T-helper 17 cell (primary cell): ENCODE measurements at regions not wholly inside any gene's neighbourhood (a gene's known extent, or its start where the extent isn't known, plus 50 kb on each side); places are given as distances from the start of the nearest gene placed in this dataset.
"Not testable (repeated sequence)": the region's sequence is repeated elsewhere in the genome, so short reads cannot be mapped to it uniquely, and the experiment has no call there.

Experiments
- ATAC-seq: fragments of 150-1000 bp; cut with Tn5 transposase; 2 replicates; pipeline ENCODE4 v1.10.0; 2021; ENCODE audit warnings: mild to moderate bottlenecking, moderate library complexity
- DNase-seq, 3 donors: peaks; one replicate each; pipeline versions ENCODE4 v3.0.0 to v3.0.0-alpha.2; 2020 to 2021
- H3K9me3 ChIP-seq: one replicate; pipeline ENCODE4 v1.7.0; 2013; ENCODE audit warnings: low read length, mild to moderate bottlenecking; ENCODE audit not compliant: control insufficient read depth, poor library complexity, severe bottlenecking
- H3K27ac Mint-ChIP-seq: one replicate; pipeline ENCODE4 v1.8.0; 2022; ENCODE audit warnings: mild to moderate bottlenecking, moderate library complexity, mixed read lengths
- H3K27me3 Mint-ChIP-seq: one replicate; pipeline ENCODE4 v1.8.0; 2022; ENCODE audit warnings: mixed read lengths
- H3K36me3 Mint-ChIP-seq: one replicate; pipeline ENCODE4 v1.8.0; 2022; ENCODE audit warnings: low read depth, mixed read lengths
- H3K4me1 Mint-ChIP-seq: one replicate; pipeline ENCODE4 v1.8.0; 2022; ENCODE audit warnings: mild to moderate bottlenecking, mixed read lengths
- H3K4me3 Mint-ChIP-seq: one replicate; pipeline ENCODE4 v1.8.0; 2022; ENCODE audit warnings: mild to moderate bottlenecking, moderate library complexity, mixed read lengths

- Mint-ChIP-seq H3K27me3 (peaks cover 79% of the 10 kb centered on the region), H3K4me3 (no peak overlapping the region), H3K27ac (no peak overlapping the region), H3K4me1 (no peaks in the 10 kb centered on the region), H3K36me3 (peaks cover 3% of the 10 kb centered on the region)
- DNase-seq, result no peak
- no peak for ATAC-seq
- H3K9me3 ChIP-seq, result no peaks in the 10 kb centered on the region
Measured at GRCh38 chr2:238771218-238771617, 76.7 kb upstream of the TWIST2 start.

GRCh38 chr2:238771639-238772038 lies 76.2 kb upstream of the TWIST2 start:
- no peaks in the 10 kb centered on the region for H3K9me3 ChIP-seq
- H3K4me3 Mint-ChIP-seq, result no peak overlapping the region
- H3K27ac Mint-ChIP-seq, result no peak overlapping the region
- H3K4me1 Mint-ChIP-seq, result no peaks in the 10 kb centered on the region
- H3K36me3 Mint-ChIP-seq, result peaks cover 3% of the 10 kb centered on the region
- ATAC-seq (no peak), DNase-seq (no peak)
- peaks cover 75% of the 10 kb centered on the region for H3K27me3 Mint-ChIP-seq

DNA sequence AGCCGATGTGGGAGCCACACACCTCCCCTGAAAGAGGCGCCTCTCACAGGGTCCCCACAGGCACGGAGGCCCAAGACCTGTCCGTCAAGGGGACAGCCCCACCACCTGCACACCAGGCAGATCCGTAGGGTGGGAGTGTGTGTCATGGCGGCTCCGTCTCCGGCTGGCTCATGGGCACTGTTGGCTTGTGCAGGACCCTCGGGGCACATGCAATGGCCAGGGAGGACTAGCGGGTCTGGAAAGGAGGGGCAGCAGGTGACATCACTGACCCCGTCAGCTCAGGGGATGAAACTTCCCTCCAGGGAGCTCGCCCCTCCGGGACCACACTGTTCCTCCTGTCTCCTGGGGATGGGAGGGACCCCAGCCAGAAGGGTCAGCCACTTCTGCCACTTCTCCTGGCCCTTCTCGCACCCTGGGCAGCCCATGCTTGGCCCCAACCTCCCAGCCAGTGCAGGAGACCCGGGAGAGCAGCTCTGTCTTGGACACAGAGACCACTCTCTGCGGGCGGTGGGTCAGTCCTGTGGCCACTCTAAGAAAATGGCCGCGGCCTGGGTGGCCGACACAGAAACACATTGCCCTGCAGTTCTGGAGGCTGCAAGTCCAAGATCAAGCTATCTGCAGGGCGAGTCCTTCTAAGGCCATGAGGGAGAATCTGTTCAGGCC lies 75.1 kb upstream of the TWIST2 start:
- DNase-seq (no peak), ATAC-seq (no peak)
- H3K9me3 ChIP-seq, result no peaks in the 10 kb centered on the region
- peaks cover 3% of the 10 kb centered on the region for H3K36me3 Mint-ChIP-seq
- no peaks in the 10 kb centered on the region for H3K4me1 Mint-ChIP-seq
- H3K4me3 Mint-ChIP-seq, result no peak overlapping the region
- no peak overlapping the region for H3K27ac Mint-ChIP-seq
- peaks cover 66% of the 10 kb centered on the region for H3K27me3 Mint-ChIP-seq

DNA sequence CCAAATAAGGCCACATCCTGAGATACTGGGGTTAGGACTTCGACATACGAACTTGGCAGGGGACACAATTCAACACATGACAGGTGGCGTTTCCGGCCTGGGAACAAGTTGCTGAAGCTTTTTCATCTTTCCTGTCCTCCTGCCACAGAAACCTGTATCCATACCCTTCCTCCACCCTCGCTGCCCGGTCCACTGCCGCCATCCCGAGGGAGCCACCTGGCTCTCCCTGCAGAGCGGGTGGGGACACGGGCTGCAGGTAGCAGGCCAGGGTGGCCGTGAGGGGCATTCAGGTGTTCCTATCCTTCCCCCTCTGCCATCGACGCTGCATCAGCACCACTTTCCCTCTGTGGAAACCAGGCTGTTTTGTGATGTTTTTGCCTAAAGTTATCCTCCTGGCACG lies 74.4 kb upstream of the TWIST2 start:
- H3K27me3 Mint-ChIP-seq, result peaks cover 66% of the 10 kb centered on the region
- ATAC-seq (no peak), DNase-seq (no peak)
- no peak overlapping the region for H3K27ac Mint-ChIP-seq
- H3K4me1 Mint-ChIP-seq, result peaks cover 3% of the 10 kb centered on the region
- H3K9me3 ChIP-seq, result no peaks in the 10 kb centered on the region
- no peak overlapping the region for H3K4me3 Mint-ChIP-seq
- peaks cover 3% of the 10 kb centered on the region for H3K36me3 Mint-ChIP-seq

DNA sequence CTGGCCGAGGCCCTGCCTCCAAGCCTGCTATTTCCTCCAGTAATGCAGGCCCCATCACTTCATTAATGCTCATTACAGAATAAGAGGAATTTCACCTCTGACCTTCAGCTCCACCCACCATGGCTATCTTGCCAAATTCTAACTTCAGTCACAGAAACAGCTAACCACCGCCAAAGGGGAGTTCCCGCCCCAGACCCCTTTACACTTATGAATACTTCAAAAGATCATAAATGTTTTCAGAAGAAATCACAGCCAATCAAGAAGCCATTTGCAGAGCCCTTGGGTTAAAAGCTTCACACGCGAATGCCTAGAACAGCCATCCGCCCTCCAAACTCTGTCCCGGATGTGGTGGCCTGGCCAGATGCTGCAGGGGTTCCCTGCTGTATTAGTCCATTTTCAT lies 73.8 kb upstream of the TWIST2 start:
- no peak for DNase-seq
- Mint-ChIP-seq H3K4me1 (peaks cover 3% of the 10 kb centered on the region), H3K27me3 (peaks cover 60% of the 10 kb centered on the region), H3K36me3 (peaks cover 3% of the 10 kb centered on the region), H3K4me3 (no peak overlapping the region), H3K27ac (no peak overlapping the region)
- ATAC-seq, result no peak
- no peaks in the 10 kb centered on the region for H3K9me3 ChIP-seq

DNA sequence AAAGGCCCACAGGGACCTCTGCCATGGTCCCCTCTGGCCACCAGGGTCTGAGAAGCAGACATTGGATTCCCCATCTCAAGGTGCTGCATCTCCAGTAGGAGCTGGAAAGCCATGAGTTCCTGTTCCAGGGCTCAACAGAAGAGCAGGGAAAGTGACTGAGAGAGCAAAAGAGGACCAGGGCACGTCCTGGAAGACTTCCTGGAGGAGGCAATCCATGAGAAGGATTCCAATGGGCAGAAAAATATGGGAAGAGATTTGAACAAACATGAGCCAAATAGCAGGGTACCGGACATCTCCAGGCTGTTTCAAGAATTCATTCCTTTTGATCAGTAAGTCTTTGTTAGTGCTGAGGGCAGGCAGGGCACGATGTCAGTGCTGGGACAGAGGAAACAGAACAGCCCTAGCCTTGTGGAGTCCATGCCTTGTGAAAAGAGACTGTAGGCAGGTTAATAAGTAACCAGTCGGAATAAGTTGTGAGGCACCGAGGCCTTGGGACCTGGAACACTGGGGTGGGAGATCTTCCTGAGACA lies 72.8 kb upstream of the TWIST2 start:
- H3K9me3 ChIP-seq, result no peaks in the 10 kb centered on the region
- H3K4me1 Mint-ChIP-seq, result peaks cover 3% of the 10 kb centered on the region
- peaks cover 50% of the 10 kb centered on the region for H3K27me3 Mint-ChIP-seq
- DNase-seq (no peak), ATAC-seq (no peak)
- H3K4me3 Mint-ChIP-seq, result peak overlapping the region; percentile 13
- H3K27ac Mint-ChIP-seq, result no peak overlapping the region
- peaks cover 3% of the 10 kb centered on the region for H3K36me3 Mint-ChIP-seq

- no peaks in the 10 kb centered on the region for H3K9me3 ChIP-seq
Measured at GRCh38 chr2:238775591-238775990, 72.3 kb upstream of the TWIST2 start.

GRCh38 chr2:238776003-238776760 lies 71.7 kb upstream of the TWIST2 start:
- H3K9me3 ChIP-seq, result no peaks in the 10 kb centered on the region
- Mint-ChIP-seq H3K4me1 (peaks cover 3% of the 10 kb centered on the region), H3K27ac (peak overlapping the region; percentile 5), H3K4me3 (no peak overlapping the region), H3K27me3 (peaks cover 50% of the 10 kb centered on the region), H3K36me3 (peaks cover 3% of the 10 kb centered on the region)
- no peak for ATAC-seq
- no peak for DNase-seq

More at GRCh38 chr2:238775591-238775990, 72.3 kb upstream of the TWIST2 start:
- peak overlapping the region; percentile 58 for H3K4me3 Mint-ChIP-seq
- ATAC-seq (no peak), DNase-seq (no peak)
- peaks cover 3% of the 10 kb centered on the region for H3K36me3 Mint-ChIP-seq
- peaks cover 3% of the 10 kb centered on the region for H3K4me1 Mint-ChIP-seq
- peak overlapping the region; percentile 5 for H3K27ac Mint-ChIP-seq
- peaks cover 45% of the 10 kb centered on the region for H3K27me3 Mint-ChIP-seq

GRCh38 chr2:238776761-238777046 lies 71.2 kb upstream of the TWIST2 start:
- not testable (repeated sequence) for DNase-seq, H3K4me1 Mint-ChIP-seq, H3K4me3 Mint-ChIP-seq, H3K36me3 Mint-ChIP-seq, H3K27ac Mint-ChIP-seq, ATAC-seq, H3K9me3 ChIP-seq
- peaks cover 48% of the 10 kb centered on the region for H3K27me3 Mint-ChIP-seq

- Mint-ChIP-seq H3K4me1 (peaks cover 3% of the 10 kb centered on the region), H3K27me3 (peaks cover 42% of the 10 kb centered on the region), H3K36me3 (no peaks in the 10 kb centered on the region), H3K27ac (no peak overlapping the region), H3K4me3 (no peak overlapping the region)
- no peaks in the 10 kb centered on the region for H3K9me3 ChIP-seq
- DNase-seq, result no peak
- ATAC-seq, result no peak
Measured at GRCh38 chr2:238777369-238778067, 70.4 kb upstream of the TWIST2 start.

GRCh38 chr2:238784671-238785527 lies 63.0 kb upstream of the TWIST2 start:
- Mint-ChIP-seq H3K27me3 (peaks cover 56% of the 10 kb centered on the region), H3K4me1 (no peaks in the 10 kb centered on the region), H3K36me3 (no peaks in the 10 kb centered on the region), H3K4me3 (no peak overlapping the region), H3K27ac (no peak overlapping the region)
- ATAC-seq (peak; percentile 61), DNase-seq (peak; percentile 14 to 28 (median 24))
- no peaks in the 10 kb centered on the region for H3K9me3 ChIP-seq

DNA sequence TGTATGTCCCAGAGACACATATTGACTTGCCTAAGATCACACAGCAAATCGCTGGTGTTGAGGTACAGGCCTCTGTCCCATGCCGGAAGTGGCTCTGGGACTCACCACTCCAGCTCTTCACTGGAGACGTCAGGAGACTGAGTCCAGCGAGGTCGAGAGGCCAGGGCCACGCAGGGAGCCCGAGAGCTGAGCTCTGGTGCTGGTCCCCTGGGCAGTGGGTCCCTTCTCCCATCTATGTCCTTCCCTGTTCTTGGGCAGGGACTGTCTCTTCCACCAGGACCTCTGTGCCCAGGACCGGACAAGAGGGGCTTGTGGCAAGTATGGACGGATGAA lies 62.4 kb upstream of the TWIST2 start:
- H3K27ac Mint-ChIP-seq, result no peak overlapping the region
- DNase-seq (no peak), ATAC-seq (no peak)
- H3K9me3 ChIP-seq, result no peaks in the 10 kb centered on the region
- peaks cover 61% of the 10 kb centered on the region for H3K27me3 Mint-ChIP-seq
- H3K36me3 Mint-ChIP-seq, result no peaks in the 10 kb centered on the region
- H3K4me3 Mint-ChIP-seq, result no peak overlapping the region
- H3K4me1 Mint-ChIP-seq, result no peaks in the 10 kb centered on the region

DNA sequence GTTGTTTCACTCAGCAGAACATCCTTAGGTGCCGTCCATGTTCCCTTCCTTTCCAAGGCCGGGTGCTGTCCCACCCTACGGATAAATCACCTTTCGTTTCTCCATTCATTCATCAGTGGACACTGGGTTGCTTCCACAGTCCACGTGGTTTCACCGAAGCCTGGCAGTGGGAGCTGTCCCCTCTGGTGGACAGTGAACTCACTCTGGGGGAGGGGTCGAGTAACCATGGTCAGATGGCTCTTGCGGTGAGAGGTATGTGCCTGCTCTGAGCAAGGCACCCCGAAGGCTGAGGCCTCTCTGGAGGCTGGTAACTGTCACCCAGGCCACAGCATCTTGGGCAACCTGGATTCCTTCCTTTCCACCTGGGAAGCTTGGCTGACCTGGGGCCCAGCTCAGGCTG lies 61.5 kb upstream of the TWIST2 start:
- Mint-ChIP-seq H3K4me1 (no peaks in the 10 kb centered on the region), H3K4me3 (no peak overlapping the region), H3K36me3 (no peaks in the 10 kb centered on the region), H3K27ac (no peak overlapping the region), H3K27me3 (peaks cover 60% of the 10 kb centered on the region)
- no peaks in the 10 kb centered on the region for H3K9me3 ChIP-seq
- no peak for ATAC-seq
- DNase-seq, result no peak
